Iris pigment epithelial cell (primary cell): ENCODE measurements at regions not wholly inside any gene's neighbourhood (a gene's known extent, or its start where the extent isn't known, plus 50 kb on each side); places are given as distances from the start of the nearest gene placed in this dataset.
"Not testable (repeated sequence)": the region's sequence is repeated elsewhere in the genome, so short reads cannot be mapped to it uniquely, and the experiment has no call there.

Experiments used
- DNase-seq: peaks from one replicate; pipeline ENCODE4 v3.0.0-alpha.2; 2011; ENCODE audit warnings: low read depth

GRCh38 chr3:13137941-13138832 is 65.0 kb upstream of the IQSEC1 start:
- DNase-seq: no peak

GRCh38 chr3:13136848-13137247 is 63.6 kb upstream of the IQSEC1 start:
- DNase-seq: not testable (repeated sequence)

DNA sequence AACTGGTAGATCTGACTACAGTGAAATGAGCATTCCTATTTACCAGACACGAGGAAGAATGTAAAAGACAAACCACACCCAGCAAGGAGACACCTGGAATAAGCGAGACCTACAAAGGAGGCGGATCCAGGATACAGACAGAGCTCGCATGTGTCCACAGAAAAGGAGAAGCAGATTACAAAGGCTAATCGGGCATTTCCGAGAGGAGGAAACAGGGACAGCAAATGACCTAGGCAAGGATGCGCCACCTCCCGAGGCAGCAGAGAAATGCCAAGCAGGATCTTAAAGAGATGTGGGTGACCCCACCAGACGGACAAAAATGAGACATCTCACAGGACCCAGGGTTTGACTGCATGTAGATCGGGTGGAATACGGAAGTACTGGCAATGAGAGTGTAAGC is 63.2 kb upstream of the IQSEC1 start:
- no peak for DNase-seq

GRCh38 chr3:13135811-13136321 is 62.6 kb upstream of the IQSEC1 start:
- no peak for DNase-seq

DNA sequence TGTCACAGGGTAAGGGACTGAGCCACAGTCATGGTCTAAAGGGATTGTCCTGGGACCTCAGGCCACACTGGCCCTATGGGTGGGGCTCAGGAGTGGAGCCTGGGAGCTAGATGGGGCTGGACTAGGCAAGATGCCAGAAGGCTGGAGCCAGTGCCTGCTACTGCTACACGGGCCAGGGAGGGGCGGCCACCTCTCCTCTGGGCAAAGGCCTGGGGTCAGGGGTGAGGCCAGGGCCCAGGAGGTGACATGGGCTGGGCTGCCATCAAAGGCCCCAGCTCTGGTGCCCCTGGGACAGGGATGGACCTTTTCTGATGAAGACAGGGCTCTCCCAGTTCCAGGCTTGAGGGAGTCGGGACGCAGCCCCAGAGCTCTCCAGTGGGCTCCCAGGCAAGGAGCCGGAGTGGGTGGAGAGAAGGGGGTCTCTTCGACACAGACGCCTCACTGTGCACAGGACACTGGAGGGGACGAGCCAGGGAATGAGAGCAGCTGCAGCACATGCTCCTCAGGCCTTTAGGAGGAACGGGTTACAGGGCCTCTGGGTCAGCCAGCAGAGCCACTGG is 62.1 kb upstream of the IQSEC1 start:
- DNase-seq: no peak

GRCh38 chr3:13134879-13135206 is 61.6 kb upstream of the IQSEC1 start:
- DNase-seq: no peak

DNA sequence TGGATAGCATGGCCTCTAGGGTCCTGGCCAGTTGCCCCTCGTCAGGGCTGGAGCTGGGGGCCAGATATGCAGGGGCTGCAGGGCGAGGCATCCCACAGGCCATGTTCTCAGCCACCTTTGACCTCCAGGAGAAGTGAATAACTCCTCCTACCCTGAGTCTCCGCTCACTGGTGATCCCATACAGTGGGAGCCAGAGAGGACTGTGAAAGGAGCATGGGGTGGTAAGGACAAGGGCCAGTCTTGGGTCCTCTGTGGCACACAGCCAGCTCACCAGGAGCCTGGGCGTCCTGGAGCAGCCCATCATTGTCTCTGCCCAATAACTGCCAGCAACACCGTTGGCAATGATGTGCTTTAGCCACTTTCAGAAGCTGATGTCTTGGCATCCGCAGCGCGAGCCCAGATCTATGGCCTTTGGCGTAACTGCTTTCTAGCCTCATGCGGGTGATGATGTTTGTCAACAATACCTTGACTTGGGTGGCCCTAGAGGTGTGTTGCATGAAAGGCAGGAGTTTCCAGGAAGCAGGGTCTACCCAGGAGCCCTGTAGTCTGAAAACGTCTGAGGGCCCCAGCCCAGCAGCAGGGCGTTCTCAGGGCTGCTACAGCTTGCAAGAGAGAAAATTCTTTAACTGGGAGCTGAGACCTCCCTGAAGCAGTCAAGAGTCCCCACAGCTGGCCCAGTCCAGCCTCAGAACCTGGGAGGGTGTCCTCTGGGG is 61.1 kb upstream of the IQSEC1 start:
- DNase-seq: no peak

GRCh38 chr3:13133471-13133981 is 60.3 kb upstream of the IQSEC1 start:
- no peak for DNase-seq

GRCh38 chr3:13132731-13133410 is 59.6 kb upstream of the IQSEC1 start:
- DNase-seq: no peak

- no peak for DNase-seq
Measured at GRCh38 chr3:13132281-13132680, 59.1 kb upstream of the IQSEC1 start.

GRCh38 chr3:13130464-13131193 is 57.4 kb upstream of the IQSEC1 start:
- DNase-seq: no peak

DNA sequence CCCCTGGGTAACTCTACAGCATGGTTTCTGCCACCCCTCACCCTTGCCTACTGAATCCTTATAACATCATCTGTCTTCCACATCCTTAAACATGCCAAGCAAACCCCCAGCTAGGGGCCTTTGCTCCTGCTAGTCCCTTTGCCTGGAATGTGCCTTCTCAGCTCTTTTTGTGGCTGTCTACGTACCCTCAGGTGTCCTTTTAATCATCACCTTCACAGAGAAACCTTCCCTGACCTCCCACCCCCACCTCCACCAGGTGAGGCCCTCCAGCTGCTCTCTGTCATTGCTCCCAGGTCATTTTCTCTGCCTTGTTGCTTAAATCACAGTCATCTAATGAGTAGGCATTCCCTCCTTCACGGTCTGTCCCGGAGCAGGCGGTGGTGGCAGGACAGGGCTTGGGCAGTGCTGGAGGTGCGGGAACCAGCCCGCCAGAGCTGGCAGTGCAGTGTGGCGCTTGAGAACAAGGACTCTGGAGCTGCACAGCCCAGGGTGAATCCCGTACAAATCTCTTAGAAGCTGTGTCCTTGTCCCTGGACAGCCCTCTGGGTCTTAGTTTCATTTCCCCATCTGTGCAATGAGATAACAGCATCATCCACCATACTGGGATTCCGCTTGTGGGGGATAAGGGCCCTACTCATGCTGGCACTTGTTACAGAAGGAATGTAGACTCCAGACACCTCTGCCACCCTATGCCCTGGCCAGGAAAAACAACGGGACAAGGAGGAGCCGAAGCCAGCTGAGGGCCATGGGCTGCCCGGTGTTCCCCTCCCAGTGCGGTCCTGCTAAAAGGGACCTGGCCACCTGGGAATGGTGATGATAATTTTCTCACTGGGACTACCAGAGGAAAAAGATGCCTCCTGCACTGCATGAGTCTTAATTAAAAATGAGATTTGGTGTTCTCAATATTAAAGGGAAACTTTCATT is 52.1 kb upstream of the IQSEC1 start:
- no peak for DNase-seq

DNA sequence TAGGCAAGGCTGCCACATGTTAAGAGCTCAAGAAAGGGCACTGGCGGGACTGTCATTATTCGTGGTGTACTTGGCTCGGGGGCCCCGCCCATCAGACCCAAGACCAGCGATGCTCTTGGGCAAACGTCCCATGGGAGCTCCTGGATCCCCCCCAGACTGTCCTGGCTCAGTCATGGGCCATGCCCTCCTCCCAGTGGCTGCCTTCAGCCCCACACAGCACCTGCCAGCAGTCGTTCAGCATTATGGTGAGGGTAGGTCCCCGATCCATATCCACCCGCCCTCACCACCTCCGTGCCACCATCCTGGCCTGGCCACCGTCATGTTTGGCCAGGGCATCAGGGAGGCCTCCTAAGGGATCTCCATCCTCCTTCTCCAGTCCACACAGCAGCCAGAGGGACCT is 51.4 kb upstream of the IQSEC1 start:
- DNase-seq: no peak

GRCh38 chr3:13123765-13124164 is 50.5 kb upstream of the IQSEC1 start:
- no peak for DNase-seq

DNA sequence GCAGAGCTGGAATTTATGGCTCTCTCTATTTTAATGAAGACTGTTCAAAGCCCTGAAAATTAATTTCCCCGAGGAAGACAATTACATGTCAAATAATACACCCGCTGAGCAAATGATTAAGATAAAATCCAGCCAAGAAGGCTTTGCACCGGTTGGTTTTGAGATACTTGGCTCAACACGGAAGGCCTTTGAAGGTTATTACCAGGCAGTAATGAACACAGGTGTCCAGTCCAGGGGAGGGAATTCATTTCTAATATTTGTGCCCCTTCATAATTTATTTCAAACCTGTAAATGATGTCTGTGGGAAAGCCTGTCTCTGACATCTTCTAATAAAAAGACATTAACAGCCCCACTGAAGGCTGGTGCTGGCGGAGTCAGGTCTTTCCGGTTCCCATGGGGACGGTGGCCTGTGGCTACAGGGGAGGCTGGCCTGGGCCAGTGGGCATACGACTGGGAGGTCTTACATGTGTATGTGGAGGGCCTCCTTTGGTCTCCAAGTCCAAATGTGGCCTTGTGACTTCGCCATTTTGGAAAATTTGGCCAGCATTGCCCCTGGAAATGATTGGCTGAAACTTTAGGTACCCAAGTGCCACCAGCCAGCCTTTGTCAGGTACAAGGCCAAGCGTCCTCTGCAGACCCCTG is 49.9 kb upstream of the IQSEC1 start:
- DNase-seq: no peak
